ENCODE measurements at regions not wholly inside any gene's neighbourhood (a gene's known extent, or its start where the extent isn't known, plus 50 kb on each side); places are given as distances from the start of the nearest gene placed in this dataset.
"Not testable (repeated sequence)": the region's sequence is repeated elsewhere in the genome, so short reads cannot be mapped to it uniquely, and the experiment has no call there.

DNA sequence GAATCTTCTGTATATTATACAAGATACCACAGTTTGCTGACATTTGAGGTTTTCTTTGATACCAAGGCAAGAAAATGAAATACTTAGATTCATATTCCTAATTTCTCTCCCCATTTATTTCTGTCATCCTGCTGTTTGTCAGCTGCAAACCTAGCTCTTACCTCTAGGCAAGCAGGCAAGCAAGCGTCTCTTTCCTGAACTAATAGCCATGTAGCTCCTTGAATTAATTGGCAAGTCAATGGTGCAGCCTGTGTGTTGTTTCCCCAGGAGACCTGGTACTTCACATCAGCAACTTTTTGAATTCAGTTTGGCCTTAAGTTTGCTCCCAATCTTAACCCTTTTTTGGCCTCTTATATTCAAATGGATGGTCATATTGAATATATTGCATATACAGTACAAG, 573.6 kb upstream of the ARRDC3 start:
- no peak for DNase-seq

DNA sequence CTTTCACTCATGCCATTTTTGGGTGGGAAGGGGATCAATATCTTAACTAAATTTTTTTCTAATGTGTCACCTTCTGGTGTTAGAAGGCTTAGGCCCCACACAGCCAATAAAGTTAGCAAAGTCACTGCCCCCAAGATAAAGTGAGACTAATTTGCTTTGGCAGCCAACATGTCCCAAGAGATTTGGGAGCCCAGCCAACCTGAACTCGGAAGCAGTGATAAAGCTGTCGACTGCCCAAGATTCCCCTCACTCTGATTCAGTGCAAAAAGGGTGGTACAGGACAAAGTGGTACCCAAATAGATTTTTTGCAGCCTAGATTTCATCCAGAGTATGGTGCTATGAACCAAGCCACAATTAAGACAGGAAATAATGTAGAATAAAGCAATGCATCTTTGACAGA, 572.5 kb upstream of the ARRDC3 start:
- DNase-seq = no peak

DNA sequence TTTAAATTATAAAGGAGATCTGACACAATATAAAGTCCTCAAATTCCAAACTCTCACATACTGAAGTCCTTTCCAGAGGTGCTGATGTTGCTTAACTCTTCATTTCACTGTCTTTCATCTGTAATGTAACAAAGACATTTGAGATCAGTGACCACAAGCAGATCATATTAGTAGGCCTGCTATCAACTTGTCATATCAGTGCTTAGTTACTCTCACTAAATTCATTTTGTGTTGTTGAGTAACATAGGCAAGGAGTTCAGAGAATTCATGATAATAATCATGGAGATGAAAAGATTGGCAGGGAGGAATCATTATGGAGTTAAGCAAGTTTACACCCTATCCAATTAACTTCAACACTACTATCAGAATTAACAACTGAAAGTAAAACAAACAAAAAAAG, 571.0 kb upstream of the ARRDC3 start:
- DNase-seq = no peak

DNA sequence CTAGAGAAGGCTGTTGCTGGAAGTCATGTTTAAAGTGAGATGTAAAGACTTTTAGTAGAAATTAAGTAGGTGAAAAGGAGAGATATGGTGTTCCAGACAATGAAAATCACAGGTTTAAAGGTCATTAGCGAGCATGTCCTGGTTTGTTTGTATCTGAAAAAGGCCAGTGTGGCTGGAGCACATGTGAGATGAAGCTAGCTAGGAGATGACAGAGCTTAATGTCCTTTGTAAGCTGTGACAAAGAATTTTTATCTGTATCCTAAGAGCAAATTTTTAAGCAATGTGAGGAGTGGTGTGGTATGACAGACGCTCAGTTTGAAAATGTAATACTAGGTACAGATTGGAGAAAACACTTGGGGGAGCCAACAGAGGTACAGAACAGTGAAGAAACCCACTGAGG, 567.2 kb upstream of the ARRDC3 start:
- no peak for DNase-seq

DNA sequence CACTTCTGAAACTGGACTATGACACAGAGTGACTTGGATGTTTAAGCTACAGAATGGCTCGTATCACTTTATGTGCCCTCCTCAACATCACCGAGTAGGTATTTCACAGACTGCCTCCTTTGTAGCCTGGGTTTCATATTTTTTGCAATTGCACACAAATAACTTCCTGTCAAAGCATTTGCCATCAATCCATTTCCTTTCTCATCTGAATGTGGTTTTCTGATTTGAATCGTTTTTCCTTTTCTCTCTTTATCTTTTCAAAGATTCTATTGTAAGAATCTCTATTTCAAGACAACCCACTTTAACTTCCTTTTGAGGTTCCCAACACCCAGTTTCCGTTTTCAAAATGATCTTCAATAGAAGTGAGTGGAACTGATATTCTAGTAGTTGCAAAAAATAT, 563.8 kb upstream of the ARRDC3 start:
- DNase-seq = no peak

DNA sequence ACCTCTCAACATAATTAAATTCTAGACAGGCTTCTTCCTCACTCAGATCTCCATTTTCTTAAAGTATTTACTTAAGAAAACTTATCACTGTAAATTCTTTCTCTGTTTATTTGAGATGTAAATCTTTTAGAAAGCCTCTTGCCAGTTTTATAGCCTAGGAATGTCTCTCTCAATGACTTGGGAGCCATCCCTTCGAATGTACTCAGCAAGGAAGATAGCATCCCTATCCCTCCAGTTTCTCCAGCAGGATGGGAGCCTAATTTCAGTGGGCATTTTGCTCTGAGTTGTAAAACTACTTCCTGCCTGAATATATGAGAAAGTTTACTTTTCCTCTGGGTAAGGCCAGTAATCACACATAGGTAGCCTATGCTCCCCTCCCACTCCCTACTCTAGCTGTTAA, 558.5 kb upstream of the ARRDC3 start:
- DNase-seq = no peak

DNA sequence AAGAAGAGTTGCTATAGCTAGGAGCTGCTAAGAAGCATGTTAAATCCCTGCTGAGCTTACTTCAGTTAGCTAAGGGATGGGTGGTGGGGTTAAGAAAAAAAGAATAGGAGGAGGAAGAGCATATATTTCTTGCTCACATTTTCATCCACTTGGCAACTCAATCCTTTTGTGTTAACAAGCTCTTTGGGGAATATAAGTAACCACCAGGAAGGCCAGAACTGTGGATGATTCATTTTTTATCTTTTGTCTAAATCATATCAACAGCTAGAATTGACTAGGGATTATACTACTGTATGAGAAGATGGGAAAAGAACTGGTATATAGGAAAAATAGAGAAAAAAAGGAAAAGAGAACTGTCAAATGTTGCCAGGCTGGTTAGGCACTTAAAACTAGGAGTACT, 555.3 kb upstream of the ARRDC3 start:
- no peak for DNase-seq

DNA sequence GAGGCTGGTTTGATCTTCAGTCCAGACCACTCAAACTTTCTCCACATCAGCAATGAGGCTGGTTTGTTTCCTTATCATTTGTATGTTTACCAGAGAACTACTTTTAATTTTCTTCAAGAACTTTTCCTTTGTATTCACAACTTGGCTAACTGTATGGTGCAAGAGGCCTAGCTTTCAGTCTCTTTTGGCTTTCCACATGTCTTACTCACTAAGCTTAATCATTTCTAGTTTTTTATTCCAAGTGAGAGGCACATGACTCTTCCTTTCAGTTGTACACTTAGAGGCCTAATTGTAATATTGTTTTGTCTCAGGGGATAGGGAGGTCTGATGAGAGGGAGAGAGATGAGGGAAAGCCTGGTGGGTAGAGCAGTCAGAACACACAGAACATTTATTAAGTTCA, 554.0 kb upstream of the ARRDC3 start:
- DNase-seq = no peak

DNA sequence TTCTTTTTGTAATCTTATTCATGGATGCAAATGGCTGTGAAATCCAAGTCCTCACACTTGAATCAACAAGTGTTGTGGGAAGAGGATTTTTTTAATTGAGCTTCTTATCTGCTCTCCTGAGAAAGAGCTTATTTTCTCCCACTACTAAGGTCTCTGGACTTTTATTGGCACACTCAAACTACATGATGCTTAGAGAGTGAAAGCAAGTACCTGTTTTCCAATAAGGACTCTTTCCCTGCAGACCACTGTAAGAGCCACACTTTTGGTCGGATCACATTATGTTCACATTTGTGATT, 546.4 kb upstream of the ARRDC3 start:
- no peak for DNase-seq

DNA sequence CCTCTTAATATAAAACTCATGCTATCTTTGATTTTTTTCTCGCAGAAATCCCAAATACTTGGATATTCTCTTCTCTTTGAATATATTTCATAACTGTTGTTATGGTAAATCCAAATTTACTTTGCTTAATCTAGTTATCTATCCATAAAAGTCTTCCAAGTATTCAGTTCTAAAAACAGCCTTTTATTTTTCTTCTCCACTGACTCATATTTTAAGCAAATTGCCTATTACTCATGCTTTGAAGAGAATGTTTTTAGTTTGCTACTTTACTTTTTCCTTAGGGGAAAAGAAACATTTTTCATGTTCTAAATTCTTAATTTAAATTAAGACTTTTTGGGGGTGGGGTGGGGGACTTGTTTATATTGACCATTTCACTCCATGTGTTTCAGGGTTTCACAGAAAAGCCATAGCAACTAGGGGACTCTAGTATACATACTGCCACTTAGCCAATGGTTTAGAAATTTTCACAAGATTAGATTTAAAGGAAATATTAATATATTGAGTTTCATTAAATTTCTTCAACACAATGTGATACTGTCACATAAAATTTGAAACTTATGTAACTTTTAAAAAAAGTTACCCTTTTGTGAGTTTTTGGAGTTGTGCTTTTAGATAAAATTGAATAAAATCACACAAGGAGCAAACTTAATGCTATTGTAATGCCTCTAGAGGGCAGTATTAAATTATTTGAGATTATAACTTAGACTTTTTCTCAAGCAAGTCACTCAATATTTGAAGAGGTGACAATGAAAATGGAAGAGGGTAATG, 545.8 kb upstream of the ARRDC3 start:
- DNase-seq = no peak

DNA sequence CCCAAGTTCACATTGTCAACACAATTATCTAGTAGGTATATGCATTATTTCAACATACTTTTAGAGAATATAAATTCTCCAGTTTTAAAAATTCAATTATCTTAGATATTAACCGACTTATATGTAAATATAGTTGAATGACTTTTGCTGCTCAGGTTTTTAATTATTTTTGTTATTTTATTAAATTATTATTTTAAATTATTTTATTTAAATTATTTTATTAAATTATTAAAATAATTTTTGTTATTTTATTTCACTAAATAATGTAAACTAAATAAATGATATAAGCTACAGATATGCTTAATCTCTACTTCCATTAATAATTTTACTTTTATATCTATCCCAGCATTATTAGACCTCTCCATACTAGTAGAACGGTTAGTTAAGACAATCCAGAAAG, 544.3 kb upstream of the ARRDC3 start:
- no peak for DNase-seq

DNA sequence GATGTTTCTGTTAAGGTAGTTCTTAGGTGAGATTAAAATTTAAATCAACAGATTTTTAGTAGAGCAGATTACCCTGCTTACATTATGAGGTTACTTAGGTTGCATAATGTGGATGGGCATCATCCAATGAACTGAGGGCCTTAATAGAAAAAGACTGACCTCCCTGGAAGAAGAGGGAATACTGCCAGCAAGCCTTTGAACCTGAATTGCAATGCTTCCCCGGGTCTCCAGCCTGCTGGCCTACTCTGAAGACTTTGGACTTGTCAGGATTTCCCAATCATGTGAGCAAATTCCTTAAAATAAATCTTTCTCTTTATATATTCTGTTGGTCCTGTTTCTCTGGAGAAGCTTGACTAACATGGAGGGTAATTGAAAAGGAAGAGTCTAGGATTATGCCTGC, 542.1 kb upstream of the ARRDC3 start:
- no peak for DNase-seq

DNA sequence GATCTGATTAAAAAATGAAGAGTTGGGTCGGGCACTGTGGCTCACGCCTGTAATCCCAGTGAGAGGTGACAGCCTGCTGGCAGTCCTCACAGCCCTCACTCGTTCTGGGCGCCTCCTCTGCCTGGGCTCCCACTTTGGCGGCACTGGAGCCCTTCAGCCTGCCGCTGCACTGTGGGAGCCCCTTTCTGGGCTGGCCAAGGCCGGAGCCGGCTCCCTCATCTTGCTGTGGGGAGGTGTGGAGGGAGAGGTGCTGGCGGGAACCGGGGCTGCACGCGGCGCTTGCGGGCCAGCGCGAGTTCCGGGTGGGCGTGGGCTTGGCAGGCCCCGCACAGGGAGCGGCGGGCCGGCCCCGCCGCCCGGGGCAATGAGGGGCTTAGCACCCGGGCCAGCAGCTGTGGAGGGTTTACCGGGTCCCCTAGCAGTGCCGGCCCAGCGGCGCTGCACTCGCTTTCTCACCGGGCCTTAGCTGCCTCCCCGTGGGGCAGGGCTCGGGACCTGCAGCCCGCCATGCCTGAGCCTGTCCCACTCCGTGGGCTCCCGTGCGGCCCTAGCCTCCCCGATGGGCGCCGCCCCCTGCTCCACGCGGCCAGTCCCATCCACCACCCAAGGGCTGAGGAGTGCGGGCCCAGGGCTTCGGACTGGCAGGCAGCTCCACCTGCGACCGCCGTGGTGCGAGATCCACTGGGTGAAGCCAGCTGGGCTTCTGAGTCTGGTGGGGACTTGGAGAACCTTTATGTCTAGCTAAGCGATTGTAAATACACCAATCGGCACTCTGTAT, 534.1 kb upstream of the ARRDC3 start:
- DNase-seq = not testable (repeated sequence)

DNA sequence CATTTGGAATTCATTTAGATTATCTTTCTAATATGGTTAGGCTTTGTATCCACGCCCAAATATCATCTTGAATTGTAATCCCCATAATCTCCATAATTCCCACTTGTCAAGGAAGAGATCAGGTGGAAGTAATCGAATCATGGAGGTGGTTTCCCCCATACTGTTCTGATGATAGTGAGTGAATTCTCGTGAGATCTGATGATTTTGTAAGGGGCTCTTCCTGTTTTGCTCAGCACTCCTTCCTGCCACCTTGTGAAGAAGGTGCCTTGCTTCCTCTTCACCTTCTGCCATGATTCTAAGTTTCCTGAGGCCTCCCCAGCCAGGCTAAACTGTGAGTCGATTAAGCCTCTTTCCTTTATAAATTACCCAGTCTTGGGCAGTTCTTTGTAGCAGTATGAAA, 527.5 kb upstream of the ARRDC3 start:
- DNase-seq = no peak

DNA sequence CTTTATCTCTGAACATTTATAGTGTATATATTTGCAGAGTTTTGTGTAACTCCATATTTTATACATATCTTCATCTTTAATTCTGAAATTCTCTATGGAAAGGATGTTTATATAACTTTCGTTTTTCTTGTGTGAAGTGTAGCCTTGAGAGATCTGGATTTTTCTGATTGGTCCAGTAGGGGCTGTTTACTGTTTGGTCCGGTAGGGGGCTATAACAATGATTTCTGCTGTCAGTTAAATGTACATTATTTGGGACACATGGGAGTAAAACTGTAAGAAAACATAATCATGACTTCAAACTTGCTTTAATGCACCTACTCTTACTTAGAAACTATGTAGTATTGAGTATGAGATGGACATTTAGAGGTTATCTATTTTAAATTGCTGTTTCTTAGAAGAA, 527.1 kb upstream of the ARRDC3 start:
- DNase-seq = no peak

DNA sequence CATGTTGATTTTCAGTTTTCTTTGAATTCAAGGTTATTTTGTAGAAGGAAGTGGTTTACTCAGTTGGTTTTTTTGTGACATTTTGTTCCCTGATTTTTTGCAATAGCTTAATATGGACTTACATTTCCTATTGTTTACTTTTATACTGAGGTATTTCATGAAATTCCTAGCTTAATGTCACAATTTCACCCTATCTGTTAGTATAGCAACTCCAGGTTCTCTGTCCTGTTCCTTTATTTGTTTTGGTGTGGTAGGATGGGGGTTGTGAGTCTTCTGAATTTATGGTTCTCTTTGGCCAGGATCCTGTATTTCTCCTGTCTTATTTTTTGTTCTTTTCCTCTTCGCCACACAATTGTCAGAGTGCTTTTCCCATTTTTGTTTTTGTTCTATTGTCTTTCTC, 523.4 kb upstream of the ARRDC3 start:
- no peak for DNase-seq

DNA sequence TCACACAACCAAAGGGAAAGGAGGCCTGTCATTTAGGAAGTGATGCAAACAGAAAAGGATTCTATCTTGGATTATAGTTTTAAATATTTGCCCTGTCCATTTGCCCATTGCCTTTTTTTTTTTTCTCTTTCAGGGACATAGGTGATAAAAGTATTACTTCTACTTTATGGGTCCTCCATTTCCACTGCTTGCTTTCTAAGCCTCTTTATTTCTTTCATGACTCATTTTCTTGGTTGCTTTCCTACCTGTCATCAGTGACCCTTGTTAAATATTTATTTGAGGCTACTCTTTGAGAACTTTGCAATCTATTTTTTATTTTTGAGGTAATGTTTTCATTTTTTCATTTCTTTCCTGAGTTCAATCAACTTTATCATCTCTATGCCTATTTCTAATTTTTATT, 522.9 kb upstream of the ARRDC3 start:
- no peak for DNase-seq

DNA sequence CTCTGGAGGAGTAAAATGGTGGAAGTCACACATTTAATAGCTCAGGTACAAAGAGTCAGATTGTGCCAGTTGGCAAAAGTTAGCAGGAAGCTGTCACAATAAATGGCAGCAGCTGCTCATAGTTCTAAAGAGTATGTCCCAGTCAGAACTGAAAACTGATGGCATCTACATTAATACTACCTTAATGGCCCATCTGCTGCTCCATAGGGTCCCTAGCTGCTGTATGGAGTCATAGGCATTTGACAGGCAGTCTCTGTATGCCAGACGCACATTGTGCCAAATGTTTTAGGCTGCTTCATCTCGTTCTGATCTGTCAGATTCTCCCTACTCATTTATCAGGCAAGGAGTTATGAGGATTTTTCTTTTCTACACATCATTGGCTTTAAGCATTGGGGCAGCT, 515.8 kb upstream of the ARRDC3 start:
- DNase-seq = no peak

DNA sequence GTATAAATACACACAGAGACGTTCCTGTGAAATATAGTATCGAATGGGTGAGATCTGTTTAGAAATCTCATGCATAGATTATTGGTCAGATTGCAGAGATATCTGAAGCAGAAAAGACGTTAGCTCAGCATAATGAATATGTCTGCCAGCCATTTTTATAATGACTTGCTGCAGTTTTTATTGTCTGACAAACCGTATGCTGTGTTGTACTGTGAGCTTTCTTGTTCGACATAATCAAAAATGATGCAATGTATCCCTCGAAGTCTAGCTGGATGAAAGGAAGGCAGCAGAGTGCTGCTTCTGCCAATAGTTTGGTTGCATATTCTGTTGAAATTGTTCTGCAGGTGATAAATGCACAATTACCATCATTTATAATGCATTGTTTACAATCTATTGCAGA, 514.9 kb upstream of the ARRDC3 start:
- DNase-seq = no peak

DNA sequence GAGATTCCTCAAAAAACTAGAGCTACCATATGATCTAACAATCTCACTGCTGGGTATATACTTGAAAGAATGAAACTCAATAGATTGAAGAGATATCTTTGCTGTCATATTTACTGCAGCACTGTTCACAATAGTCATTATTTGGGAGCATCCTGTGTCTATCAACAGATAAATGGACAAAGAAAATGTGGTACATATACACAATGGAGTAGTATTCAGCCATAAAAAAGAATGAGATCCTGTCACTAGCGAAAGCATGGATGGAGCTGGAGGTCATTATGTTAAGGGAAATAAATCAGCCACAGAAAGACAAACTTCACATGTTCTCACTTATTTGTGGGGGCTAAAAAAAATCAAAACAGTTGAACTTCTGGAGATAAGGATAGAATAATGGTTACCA, 505.7 kb upstream of the ARRDC3 start:
- DNase-seq = no peak

DNA sequence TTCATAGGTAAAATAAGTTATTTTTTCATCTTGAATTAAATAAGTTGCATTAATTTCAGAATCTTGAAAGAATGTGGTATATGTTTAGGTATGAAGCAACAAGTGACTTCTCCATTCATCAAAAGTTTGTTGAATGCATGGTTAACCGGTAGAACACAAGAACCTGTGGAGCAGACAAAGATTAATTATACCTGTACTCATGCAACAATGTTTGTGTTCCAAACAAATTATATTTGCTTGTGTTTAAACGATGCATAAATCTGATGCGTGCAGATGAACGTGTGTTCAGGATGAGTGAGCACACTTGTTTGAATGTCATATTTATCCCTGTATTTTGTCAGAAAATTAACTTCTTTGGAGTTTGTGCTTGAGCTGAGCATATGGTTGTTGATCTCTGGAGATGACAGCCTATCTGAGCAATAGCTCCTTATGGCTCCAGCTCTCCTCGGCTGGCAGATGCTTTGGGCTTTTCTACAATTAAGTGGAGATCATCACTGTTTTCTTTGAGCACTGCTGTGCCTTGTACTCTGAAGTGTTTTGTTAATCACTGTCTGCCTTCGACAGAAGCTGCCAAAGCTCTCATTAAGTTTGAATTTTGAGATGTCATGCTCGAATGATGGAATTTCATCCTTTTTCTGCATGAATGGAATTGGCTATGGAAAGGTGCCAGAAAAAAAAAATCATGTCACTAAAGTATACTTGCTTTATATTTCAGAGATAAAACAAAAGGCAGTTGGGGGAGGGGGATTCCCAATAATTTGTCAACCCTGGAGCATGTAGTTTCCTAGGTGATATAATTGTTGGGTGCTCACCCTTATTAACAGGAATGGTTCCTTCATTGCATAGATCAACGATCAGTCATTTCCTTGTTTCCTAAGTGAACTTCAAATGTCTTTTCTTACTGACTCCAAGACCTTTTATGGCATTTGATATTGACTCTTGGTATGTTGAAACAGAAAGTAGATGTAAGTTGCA, 502.5 kb upstream of the ARRDC3 start:
- DNase-seq = no peak

DNA sequence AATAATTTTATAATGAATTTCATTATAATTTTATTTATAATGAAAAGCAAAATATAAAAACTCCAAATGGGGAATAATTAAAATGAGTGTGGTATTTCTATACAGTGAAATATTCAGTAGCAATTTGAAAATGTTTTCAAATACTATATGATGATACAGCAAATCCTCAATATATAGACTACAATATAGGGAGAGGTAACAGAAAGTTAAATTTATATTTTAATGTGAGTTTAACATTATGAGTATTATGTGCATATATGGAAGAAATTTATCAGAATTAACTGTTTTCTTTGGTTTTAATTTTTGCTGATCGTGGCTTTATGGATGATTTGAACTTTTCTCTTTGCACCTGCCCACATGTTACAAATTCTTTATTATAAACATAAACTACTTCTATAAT, 500.9 kb upstream of the ARRDC3 start:
- DNase-seq = no peak

DNA sequence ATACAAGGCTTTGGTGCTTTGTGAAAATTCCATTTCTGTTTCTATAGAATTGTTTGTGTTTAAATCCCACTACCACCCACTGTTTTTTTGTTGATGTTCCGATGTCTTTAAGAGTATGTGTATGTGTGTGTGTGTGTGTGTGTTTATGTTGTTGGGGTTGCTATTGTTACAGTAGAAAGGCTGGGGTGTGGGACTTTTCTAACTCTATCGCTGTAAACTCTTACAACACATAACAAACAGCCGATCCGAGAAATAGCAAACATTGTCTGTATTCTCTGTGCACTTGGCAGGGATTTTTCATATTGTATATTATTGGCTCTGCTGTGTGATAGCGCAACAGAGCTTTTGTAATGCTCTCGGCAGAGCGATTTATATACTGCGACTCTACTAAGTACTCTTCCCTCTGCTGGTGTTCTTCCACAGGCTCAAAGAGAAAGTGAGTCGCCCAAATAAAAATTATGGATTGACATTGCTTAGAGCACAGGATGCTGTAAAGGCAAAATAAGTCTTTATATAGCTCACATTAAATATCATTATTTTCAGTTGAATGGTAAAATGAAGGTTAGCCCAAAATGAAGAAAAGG, 492.2 kb upstream of the ARRDC3 start:
- DNase-seq = no peak

All from stimulated activated naive CD4-positive, alpha-beta T cell (primary cell).